H1 (cell line): ENCODE measurements at regions not wholly inside any gene's neighbourhood (a gene's known extent, or its start where the extent isn't known, plus 50 kb on each side); places are given as distances from the start of the nearest gene placed in this dataset.

Source experiments
- CBX5 ChIP-seq: fragments of 300-800, 300-1000 bp; sonication (generic); IDR thresholded peaks from 2 replicates; pipeline ENCODE4 v1.7.1; 2016; ENCODE audit warnings: antibody characterized with exemption, low read length, low read depth
- FOSL1 ChIP-seq: IDR thresholded peaks from 2 replicates; pipeline ENCODE4 v1.6.1; 2011; ENCODE audit warnings: mild to moderate bottlenecking, low read depth, low read length, moderate library complexity; ENCODE audit not compliant: insufficient read depth
- HDAC2 ChIP-seq, 2 experiments: fragments of 300-600 bp in 1 of 2; sonication (generic) in 1 of 2; IDR thresholded peaks; 2 replicates each; pipeline ENCODE4 v1.6.1; 2011 to 2012; ENCODE audit warnings: low read depth in 2 of 2, low read length in 2 of 2, mild to moderate bottlenecking in 2 of 2, moderate library complexity in 2 of 2, borderline replicate concordance in 1 of 2, inconsistent platforms in 1 of 2
- TF ChIP-seq, protein P1 (sequence below): fragments of 300-600 bp; sonication (generic); IDR thresholded peaks from 2 replicates; pipeline ENCODE4 v1.7.1; 2012; ENCODE audit warnings: low read length, moderate library complexity, mild to moderate bottlenecking, inconsistent platforms; ENCODE audit not compliant: insufficient replicate concordance
- TF ChIP-seq, protein P2 (sequence below): IDR thresholded peaks from 2 replicates; pipeline ENCODE4 v1.6.1; 2012; ENCODE audit warnings: low read length, inconsistent platforms

GRCh38 chr4:180861651-180862050, 1381.6 kb upstream of the TENM3 start (continued):
- TF ChIP-seq, protein P1, sequence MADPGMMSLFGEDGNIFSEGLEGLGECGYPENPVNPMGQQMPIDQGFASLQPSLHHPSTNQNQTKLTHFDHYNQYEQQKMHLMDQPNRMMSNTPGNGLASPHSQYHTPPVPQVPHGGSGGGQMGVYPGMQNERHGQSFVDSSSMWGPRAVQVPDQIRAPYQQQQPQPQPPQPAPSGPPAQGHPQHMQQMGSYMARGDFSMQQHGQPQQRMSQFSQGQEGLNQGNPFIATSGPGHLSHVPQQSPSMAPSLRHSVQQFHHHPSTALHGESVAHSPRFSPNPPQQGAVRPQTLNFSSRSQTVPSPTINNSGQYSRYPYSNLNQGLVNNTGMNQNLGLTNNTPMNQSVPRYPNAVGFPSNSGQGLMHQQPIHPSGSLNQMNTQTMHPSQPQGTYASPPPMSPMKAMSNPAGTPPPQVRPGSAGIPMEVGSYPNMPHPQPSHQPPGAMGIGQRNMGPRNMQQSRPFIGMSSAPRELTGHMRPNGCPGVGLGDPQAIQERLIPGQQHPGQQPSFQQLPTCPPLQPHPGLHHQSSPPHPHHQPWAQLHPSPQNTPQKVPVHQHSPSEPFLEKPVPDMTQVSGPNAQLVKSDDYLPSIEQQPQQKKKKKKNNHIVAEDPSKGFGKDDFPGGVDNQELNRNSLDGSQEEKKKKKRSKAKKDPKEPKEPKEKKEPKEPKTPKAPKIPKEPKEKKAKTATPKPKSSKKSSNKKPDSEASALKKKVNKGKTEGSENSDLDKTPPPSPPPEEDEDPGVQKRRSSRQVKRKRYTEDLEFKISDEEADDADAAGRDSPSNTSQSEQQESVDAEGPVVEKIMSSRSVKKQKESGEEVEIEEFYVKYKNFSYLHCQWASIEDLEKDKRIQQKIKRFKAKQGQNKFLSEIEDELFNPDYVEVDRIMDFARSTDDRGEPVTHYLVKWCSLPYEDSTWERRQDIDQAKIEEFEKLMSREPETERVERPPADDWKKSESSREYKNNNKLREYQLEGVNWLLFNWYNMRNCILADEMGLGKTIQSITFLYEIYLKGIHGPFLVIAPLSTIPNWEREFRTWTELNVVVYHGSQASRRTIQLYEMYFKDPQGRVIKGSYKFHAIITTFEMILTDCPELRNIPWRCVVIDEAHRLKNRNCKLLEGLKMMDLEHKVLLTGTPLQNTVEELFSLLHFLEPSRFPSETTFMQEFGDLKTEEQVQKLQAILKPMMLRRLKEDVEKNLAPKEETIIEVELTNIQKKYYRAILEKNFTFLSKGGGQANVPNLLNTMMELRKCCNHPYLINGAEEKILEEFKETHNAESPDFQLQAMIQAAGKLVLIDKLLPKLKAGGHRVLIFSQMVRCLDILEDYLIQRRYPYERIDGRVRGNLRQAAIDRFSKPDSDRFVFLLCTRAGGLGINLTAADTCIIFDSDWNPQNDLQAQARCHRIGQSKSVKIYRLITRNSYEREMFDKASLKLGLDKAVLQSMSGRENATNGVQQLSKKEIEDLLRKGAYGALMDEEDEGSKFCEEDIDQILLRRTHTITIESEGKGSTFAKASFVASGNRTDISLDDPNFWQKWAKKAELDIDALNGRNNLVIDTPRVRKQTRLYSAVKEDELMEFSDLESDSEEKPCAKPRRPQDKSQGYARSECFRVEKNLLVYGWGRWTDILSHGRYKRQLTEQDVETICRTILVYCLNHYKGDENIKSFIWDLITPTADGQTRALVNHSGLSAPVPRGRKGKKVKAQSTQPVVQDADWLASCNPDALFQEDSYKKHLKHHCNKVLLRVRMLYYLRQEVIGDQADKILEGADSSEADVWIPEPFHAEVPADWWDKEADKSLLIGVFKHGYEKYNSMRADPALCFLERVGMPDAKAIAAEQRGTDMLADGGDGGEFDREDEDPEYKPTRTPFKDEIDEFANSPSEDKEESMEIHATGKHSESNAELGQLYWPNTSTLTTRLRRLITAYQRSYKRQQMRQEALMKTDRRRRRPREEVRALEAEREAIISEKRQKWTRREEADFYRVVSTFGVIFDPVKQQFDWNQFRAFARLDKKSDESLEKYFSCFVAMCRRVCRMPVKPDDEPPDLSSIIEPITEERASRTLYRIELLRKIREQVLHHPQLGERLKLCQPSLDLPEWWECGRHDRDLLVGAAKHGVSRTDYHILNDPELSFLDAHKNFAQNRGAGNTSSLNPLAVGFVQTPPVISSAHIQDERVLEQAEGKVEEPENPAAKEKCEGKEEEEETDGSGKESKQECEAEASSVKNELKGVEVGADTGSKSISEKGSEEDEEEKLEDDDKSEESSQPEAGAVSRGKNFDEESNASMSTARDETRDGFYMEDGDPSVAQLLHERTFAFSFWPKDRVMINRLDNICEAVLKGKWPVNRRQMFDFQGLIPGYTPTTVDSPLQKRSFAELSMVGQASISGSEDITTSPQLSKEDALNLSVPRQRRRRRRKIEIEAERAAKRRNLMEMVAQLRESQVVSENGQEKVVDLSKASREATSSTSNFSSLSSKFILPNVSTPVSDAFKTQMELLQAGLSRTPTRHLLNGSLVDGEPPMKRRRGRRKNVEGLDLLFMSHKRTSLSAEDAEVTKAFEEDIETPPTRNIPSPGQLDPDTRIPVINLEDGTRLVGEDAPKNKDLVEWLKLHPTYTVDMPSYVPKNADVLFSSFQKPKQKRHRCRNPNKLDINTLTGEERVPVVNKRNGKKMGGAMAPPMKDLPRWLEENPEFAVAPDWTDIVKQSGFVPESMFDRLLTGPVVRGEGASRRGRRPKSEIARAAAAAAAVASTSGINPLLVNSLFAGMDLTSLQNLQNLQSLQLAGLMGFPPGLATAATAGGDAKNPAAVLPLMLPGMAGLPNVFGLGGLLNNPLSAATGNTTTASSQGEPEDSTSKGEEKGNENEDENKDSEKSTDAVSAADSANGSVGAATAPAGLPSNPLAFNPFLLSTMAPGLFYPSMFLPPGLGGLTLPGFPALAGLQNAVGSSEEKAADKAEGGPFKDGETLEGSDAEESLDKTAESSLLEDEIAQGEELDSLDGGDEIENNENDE = no peak
- TF ChIP-seq FOSL1 (no peak), CBX5 (no peak), HDAC2 (IDR thresholded peaks at IDR 0.05; ENCODE audit: borderline replicate concordance in 1 of 2, low read depth in 2 of 2, low read length in 2 of 2) (no peak)
- TF ChIP-seq, protein P2, sequence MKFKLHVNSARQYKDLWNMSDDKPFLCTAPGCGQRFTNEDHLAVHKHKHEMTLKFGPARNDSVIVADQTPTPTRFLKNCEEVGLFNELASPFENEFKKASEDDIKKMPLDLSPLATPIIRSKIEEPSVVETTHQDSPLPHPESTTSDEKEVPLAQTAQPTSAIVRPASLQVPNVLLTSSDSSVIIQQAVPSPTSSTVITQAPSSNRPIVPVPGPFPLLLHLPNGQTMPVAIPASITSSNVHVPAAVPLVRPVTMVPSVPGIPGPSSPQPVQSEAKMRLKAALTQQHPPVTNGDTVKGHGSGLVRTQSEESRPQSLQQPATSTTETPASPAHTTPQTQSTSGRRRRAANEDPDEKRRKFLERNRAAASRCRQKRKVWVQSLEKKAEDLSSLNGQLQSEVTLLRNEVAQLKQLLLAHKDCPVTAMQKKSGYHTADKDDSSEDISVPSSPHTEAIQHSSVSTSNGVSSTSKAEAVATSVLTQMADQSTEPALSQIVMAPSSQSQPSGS = no peak
- TF ChIP-seq, all 59 proteins: peak for 0
